Liver (tissue), 3 donors: ENCODE measurements at regions not wholly inside any gene's neighbourhood (a gene's known extent, or its start where the extent isn't known, plus 50 kb on each side); places are given as distances from the start of the nearest gene placed in this dataset.

Source experiments
- CTCF ChIP-seq: fragments of 150-350 bp; IDR thresholded peaks from 2 replicates; pipeline ENCODE4 v1.5.1; 2017; ENCODE audit warnings: improper control_type of control experiment, low read depth, low read length; ENCODE audit not compliant: missing input control
- EGR1 ChIP-seq, 2 donors: IDR thresholded peaks; 2 replicates each; pipeline ENCODE4 v1.6.1; 2016 to 2018; ENCODE audit warnings: antibody characterized with exemption in 2 of 2, low read depth in 2 of 2
- HNF4A ChIP-seq, 2 donors: conservative IDR thresholded peaks; 2 replicates each; pipeline ENCODE4 v1.6.1; 2016; ENCODE audit warnings: antibody characterized with exemption in 2 of 2, mild to moderate bottlenecking in 2 of 2
- JUND ChIP-seq, 2 donors: IDR thresholded peaks; 2 replicates each; pipeline ENCODE4 v1.6.1; 2016; ENCODE audit warnings: antibody characterized with exemption in 2 of 2
- TAF1 ChIP-seq: conservative IDR thresholded peaks from 2 replicates; pipeline ENCODE4 v1.6.1; 2016; ENCODE audit warnings: antibody characterized with exemption, mild to moderate bottlenecking
- YY1 ChIP-seq: IDR thresholded peaks from 2 replicates; pipeline ENCODE4 v1.6.1; 2016; ENCODE audit warnings: antibody characterized with exemption, mild to moderate bottlenecking
- TF ChIP-seq, protein P1 (sequence below): IDR thresholded peaks from 2 replicates; pipeline ENCODE4 v1.6.1; 2016; ENCODE audit warnings: antibody characterized with exemption, mild to moderate bottlenecking
- TF ChIP-seq, protein P2 (sequence below): IDR thresholded peaks from 2 replicates; pipeline ENCODE4 v1.6.1; 2016; ENCODE audit warnings: antibody characterized with exemption
- donor health status: healthy.
- donor health status: healthy.

DNA sequence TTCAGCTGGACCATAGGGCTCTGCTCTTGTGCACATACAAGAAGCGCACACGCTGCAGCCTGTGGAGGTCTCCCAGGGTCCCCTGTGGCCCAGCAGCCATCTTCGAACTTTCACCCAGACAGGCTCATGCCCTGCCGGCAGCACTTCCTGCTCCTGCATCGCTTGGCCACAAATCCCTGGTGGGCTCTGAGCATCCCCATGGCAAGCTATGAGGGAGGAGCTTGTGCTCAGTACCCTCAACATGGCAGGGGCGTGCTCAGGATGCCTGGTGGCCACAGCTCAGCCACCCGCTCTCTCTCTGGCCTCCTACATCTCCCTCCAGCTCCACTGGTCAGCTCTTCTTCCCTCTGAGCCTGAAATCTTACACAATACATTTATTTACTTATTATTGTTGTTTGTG is 63.7 kb downstream of the IRX2 start:
- no peak for TF ChIP-seq CTCF
- no peak for TF ChIP-seq TAF1
- TF ChIP-seq JUND (IDR thresholded peaks at IDR 0.05): no peak
- TF ChIP-seq, protein P1, sequence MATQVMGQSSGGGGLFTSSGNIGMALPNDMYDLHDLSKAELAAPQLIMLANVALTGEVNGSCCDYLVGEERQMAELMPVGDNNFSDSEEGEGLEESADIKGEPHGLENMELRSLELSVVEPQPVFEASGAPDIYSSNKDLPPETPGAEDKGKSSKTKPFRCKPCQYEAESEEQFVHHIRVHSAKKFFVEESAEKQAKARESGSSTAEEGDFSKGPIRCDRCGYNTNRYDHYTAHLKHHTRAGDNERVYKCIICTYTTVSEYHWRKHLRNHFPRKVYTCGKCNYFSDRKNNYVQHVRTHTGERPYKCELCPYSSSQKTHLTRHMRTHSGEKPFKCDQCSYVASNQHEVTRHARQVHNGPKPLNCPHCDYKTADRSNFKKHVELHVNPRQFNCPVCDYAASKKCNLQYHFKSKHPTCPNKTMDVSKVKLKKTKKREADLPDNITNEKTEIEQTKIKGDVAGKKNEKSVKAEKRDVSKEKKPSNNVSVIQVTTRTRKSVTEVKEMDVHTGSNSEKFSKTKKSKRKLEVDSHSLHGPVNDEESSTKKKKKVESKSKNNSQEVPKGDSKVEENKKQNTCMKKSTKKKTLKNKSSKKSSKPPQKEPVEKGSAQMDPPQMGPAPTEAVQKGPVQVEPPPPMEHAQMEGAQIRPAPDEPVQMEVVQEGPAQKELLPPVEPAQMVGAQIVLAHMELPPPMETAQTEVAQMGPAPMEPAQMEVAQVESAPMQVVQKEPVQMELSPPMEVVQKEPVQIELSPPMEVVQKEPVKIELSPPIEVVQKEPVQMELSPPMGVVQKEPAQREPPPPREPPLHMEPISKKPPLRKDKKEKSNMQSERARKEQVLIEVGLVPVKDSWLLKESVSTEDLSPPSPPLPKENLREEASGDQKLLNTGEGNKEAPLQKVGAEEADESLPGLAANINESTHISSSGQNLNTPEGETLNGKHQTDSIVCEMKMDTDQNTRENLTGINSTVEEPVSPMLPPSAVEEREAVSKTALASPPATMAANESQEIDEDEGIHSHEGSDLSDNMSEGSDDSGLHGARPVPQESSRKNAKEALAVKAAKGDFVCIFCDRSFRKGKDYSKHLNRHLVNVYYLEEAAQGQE: no peak
- TF ChIP-seq, protein P2, sequence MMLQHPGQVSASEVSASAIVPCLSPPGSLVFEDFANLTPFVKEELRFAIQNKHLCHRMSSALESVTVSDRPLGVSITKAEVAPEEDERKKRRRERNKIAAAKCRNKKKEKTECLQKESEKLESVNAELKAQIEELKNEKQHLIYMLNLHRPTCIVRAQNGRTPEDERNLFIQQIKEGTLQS: no peak
- TF ChIP-seq HNF4A (conservative IDR thresholded peaks at IDR 0.05): no peak
- no peak for TF ChIP-seq EGR1 (IDR thresholded peaks at IDR 0.05; ENCODE audit: low read depth in 2 of 2)
- no peak for TF ChIP-seq YY1
